Lower leg skin (tissue), 4 donors: ENCODE measurements at regions not wholly inside any gene's neighbourhood (a gene's known extent, or its start where the extent isn't known, plus 50 kb on each side); places are given as distances from the start of the nearest gene placed in this dataset.

ENCODE experiments used
- DNase-seq, 2 donors: peaks; one replicate each; pipeline ENCODE4 v3.0.0-alpha.2; 2019; ENCODE audit warnings: low spot score in 2 of 2
- H3K4me3 ChIP-seq: fragments of 200-600 bp; sonication (generic); 2 replicates; pipeline ENCODE4 v1.5.1; 2017; ENCODE audit warnings: mild to moderate bottlenecking, low read depth; ENCODE audit not compliant: poor library complexity, severe bottlenecking
- CTCF ChIP-seq, 3 donors: fragments of 450-650 bp; IDR thresholded peaks; one replicate each; pipeline ENCODE4 v1.5.1; 2016; ENCODE audit warnings: antibody characterized with exemption in 3 of 3, mild to moderate bottlenecking in 3 of 3, moderate library complexity in 2 of 3
- POLR2A ChIP-seq, 2 donors: fragments of 450-650 bp; IDR thresholded peaks; one replicate each; pipeline ENCODE4 v1.6.1; 2016 to 2017; ENCODE audit warnings: antibody characterized with exemption in 2 of 2, mild to moderate bottlenecking in 1 of 2, moderate library complexity in 1 of 2
- WGBS, 2 donors: methylation state at CpG; one replicate each; pipeline ENCODE4 v1.1.5; 2018; 5-methylcytosine and 5-hydroxymethylcytosine counted together
- intact Hi-C: fragments of 100-400 bp; cut with DNase I; formaldehyde crosslinking; loops from one replicate; pipeline ENCODE4 v1.15.0; 2023; ENCODE audit warnings: low total_unique reads

- no peak for DNase-seq
- TF ChIP-seq CTCF (IDR thresholded peaks at IDR 0.05): no peak
- TF ChIP-seq POLR2A (IDR thresholded peaks at IDR 0.05): no peak
- intact Hi-C loops: no loop called here
- WGBS, 2 donors: 94 to 98% methylated on average over 5 of the region's 5 CpGs
- H3K4me3 ChIP-seq: no peak overlapping the region
These were observed 364.1 kb upstream of the TBL1XR1 start for GRCh38 chr3:177561365-177561764.

GRCh38 chr3:177561769-177562392 lies 364.6 kb upstream of the TBL1XR1 start:
- DNase-seq: no peak
- H3K4me3 ChIP-seq: no peak overlapping the region
- intact Hi-C loops: no loop called here
- TF ChIP-seq CTCF (IDR thresholded peaks at IDR 0.05): no peak
- TF ChIP-seq POLR2A (IDR thresholded peaks at IDR 0.05): no peak
- 92 to 95% methylated on average over 8 of the region's 8 CpGs for WGBS, 2 donors

GRCh38 chr3:177563243-177563780 lies 366.0 kb upstream of the TBL1XR1 start:
- intact Hi-C loops: no loop called here
- no peak for DNase-seq
- no peak overlapping the region for H3K4me3 ChIP-seq
- no peak for TF ChIP-seq POLR2A (IDR thresholded peaks at IDR 0.05)
- no peak for TF ChIP-seq CTCF (IDR thresholded peaks at IDR 0.05)
- 91 to 92% methylated on average over 3 of the region's 3 CpGs for WGBS, 2 donors

GRCh38 chr3:177563792-177564191 lies 366.5 kb upstream of the TBL1XR1 start:
- intact Hi-C loops: no loop called here
- WGBS, 2 donors: 52 to 58% methylated on average over 3 of the region's 3 CpGs
- no peak for DNase-seq
- no peak overlapping the region for H3K4me3 ChIP-seq
- TF ChIP-seq CTCF (IDR thresholded peaks at IDR 0.05): no peak
- TF ChIP-seq POLR2A (IDR thresholded peaks at IDR 0.05): no peak

GRCh38 chr3:177565981-177566380 lies 368.7 kb upstream of the TBL1XR1 start:
- TF ChIP-seq CTCF (IDR thresholded peaks at IDR 0.05) (no peak), POLR2A (IDR thresholded peaks at IDR 0.05) (no peak)
- intact Hi-C loops: no loop called here
- 84 to 93% methylated on average over 2 of the region's 2 CpGs for WGBS, 2 donors
- no peak overlapping the region for H3K4me3 ChIP-seq
- no peak for DNase-seq

- WGBS, 2 donors: 89 to 100% methylated on average over 1 of the region's 1 CpG
- no peak for DNase-seq
- intact Hi-C loops: no loop called here
- H3K4me3 ChIP-seq: no peak overlapping the region
- TF ChIP-seq POLR2A (IDR thresholded peaks at IDR 0.05) (no peak), CTCF (IDR thresholded peaks at IDR 0.05) (no peak)
These were observed 370.6 kb upstream of the TBL1XR1 start for GRCh38 chr3:177567833-177568232.
